Neutrophil (primary cell): ENCODE measurements at regions not wholly inside any gene's neighbourhood (a gene's known extent, or its start where the extent isn't known, plus 50 kb on each side); places are given as distances from the start of the nearest gene placed in this dataset.

ENCODE experiments used
- H3K27ac ChIP-seq: fragments of 200-600 bp; sonication (generic); 2 replicates; pipeline ENCODE4 v1.5.1; 2016; ENCODE audit warnings: mild to moderate bottlenecking, moderate library complexity
- H3K27me3 ChIP-seq: fragments of 200-600 bp; sonication (generic); 2 replicates; pipeline ENCODE4 v1.6.0; 2016; ENCODE audit warnings: mild to moderate bottlenecking
- H3K36me3 ChIP-seq: fragments of 200-600 bp; sonication (generic); 2 replicates; pipeline ENCODE4 v1.5.1; 2017
- H3K4me1 ChIP-seq, 2 experiments: fragments of 200-600 bp in 1 of 2; sonication (generic) in 1 of 2; 1 replicate in 1 of 2; 2 replicates in 1 of 2; pipeline versions ENCODE4 v1.5.1 to v1.6.1; 2013 to 2016; ENCODE audit warnings: low read depth in 1 of 2, low read length in 1 of 2, mild to moderate bottlenecking in 1 of 2, moderate library complexity in 1 of 2; ENCODE audit not compliant: control insufficient read depth in 1 of 2, insufficient read depth in 1 of 2
- H3K4me3 ChIP-seq, 2 experiments: fragments of 200-600 bp in 1 of 2; sonication (generic) in 1 of 2; 1 replicate in 1 of 2; 2 replicates in 1 of 2; pipeline ENCODE4 v1.5.1; 2013 to 2016; ENCODE audit warnings: low read depth in 1 of 2, low read length in 1 of 2, mild to moderate bottlenecking in 1 of 2, moderate library complexity in 1 of 2
- H3K9me3 ChIP-seq: fragments of 200-600 bp; sonication (generic); 2 replicates; pipeline ENCODE4 v1.5.1; 2016
- CTCF ChIP-seq: fragments of 200-600 bp; sonication (generic); IDR thresholded peaks from 2 replicates; pipeline ENCODE4 v1.5.1; 2016; ENCODE audit warnings: antibody characterized with exemption

- no peak overlapping the region for H3K4me3 ChIP-seq
- H3K9me3 ChIP-seq = no peaks in the 10 kb centered on the region
- TF ChIP-seq CTCF = no peak
- no peak overlapping the region for H3K27ac ChIP-seq
- no peaks in the 10 kb centered on the region for H3K27me3 ChIP-seq
- H3K36me3 ChIP-seq = no peaks in the 10 kb centered on the region
- peaks cover 15 to 17% of the 10 kb centered on the region in 2 experiments for H3K4me1 ChIP-seq
Measured at GRCh38 chr18:10216791-10217190, 237.6 kb upstream of the APCDD1 start.

GRCh38 chr18:10217211-10217610 lies 237.2 kb upstream of the APCDD1 start:
- no peak for TF ChIP-seq CTCF
- H3K36me3 ChIP-seq = no peaks in the 10 kb centered on the region
- H3K27ac ChIP-seq = no peak overlapping the region
- peaks cover 15 to 17% of the 10 kb centered on the region in 2 experiments for H3K4me1 ChIP-seq
- no peaks in the 10 kb centered on the region for H3K27me3 ChIP-seq
- H3K9me3 ChIP-seq = no peaks in the 10 kb centered on the region
- H3K4me3 ChIP-seq = no peak overlapping the region

GRCh38 chr18:10225300-10225699 lies 229.1 kb upstream of the APCDD1 start:
- Histone ChIP-seq H3K36me3 (no peaks in the 10 kb centered on the region), H3K4me1 (no peaks in the 10 kb centered on the region), H3K4me3 (no peak overlapping the region), H3K27ac (no peak overlapping the region), H3K27me3 (no peaks in the 10 kb centered on the region), H3K9me3 (peaks cover 3% of the 10 kb centered on the region)
- TF ChIP-seq CTCF = no peak

GRCh38 chr18:10226971-10227370 lies 227.5 kb upstream of the APCDD1 start:
- no peak overlapping the region for H3K4me3 ChIP-seq
- no peak for TF ChIP-seq CTCF
- H3K4me1 ChIP-seq = peaks cover 0 to 12% of the 10 kb centered on the region in 2 experiments
- H3K27me3 ChIP-seq = no peaks in the 10 kb centered on the region
- H3K9me3 ChIP-seq = peaks cover 8% of the 10 kb centered on the region
- no peak overlapping the region for H3K27ac ChIP-seq
- no peaks in the 10 kb centered on the region for H3K36me3 ChIP-seq

- Histone ChIP-seq H3K27me3 (no peaks in the 10 kb centered on the region), H3K4me3 (no peak overlapping the region), H3K4me1 (peaks cover 0 to 12% of the 10 kb centered on the region in 2 experiments), H3K36me3 (no peaks in the 10 kb centered on the region), H3K27ac (no peak overlapping the region), H3K9me3 (peaks cover 8% of the 10 kb centered on the region)
- TF ChIP-seq CTCF = no peak
Measured at GRCh38 chr18:10228326-10228725, 226.1 kb upstream of the APCDD1 start.

- peaks cover 0 to 12% of the 10 kb centered on the region in 2 experiments for H3K4me1 ChIP-seq
Measured at GRCh38 chr18:10229458-10229857, 225.0 kb upstream of the APCDD1 start.

More at GRCh38 chr18:10229458-10229857, 225.0 kb upstream of the APCDD1 start:
- Histone ChIP-seq H3K27me3 (no peaks in the 10 kb centered on the region), H3K9me3 (peaks cover 5% of the 10 kb centered on the region), H3K4me3 (no peak overlapping the region), H3K27ac (no peak overlapping the region), H3K36me3 (no peaks in the 10 kb centered on the region)
- no peak for TF ChIP-seq CTCF
